CD4-positive, alpha-beta memory T cell (primary cell): ENCODE measurements at regions not wholly inside any gene's neighbourhood (a gene's known extent, or its start where the extent isn't known, plus 50 kb on each side); places are given as distances from the start of the nearest gene placed in this dataset.

Experiments
- CTCF ChIA-PET: fragments of 350-600 bp; sonication (Branson Sonifier 250); formaldehyde crosslinking; loops from one replicate; lab custom pipeline; 2021; ENCODE audit warnings: inconsistent platforms; ENCODE audit not compliant: partially characterized antibody; lab: Charles Lee
- POLR2A ChIA-PET: fragments of 350-600 bp; sonication (Branson Sonifier 250); formaldehyde crosslinking; loops from one replicate; lab custom pipeline; 2021; ENCODE audit not compliant: partially characterized antibody; lab: Charles Lee
- DNase-seq, 5 donors: peaks; one replicate each; pipeline versions ENCODE4 v3.0.0 to v3.0.0-alpha.2; 2020 to 2022; ENCODE audit warnings: mixed read lengths in 1 of 5
- H3K27ac ChIP-seq: one replicate; pipeline ENCODE4 v1.7.0; 2013; ENCODE audit warnings: low read depth, low read length
- H3K27me3 ChIP-seq: 2 replicates; pipeline ENCODE4 v1.7.0; 2013; ENCODE audit warnings: mild to moderate bottlenecking, low read length, moderate library complexity; ENCODE audit not compliant: insufficient read depth
- H3K36me3 ChIP-seq: 2 replicates; pipeline ENCODE4 v1.7.0; 2013; ENCODE audit warnings: mild to moderate bottlenecking, low read length, moderate library complexity; ENCODE audit not compliant: insufficient read depth
- H3K4me1 ChIP-seq: 2 replicates; pipeline ENCODE4 v1.7.0; 2013; ENCODE audit warnings: mild to moderate bottlenecking, low read length, moderate library complexity; ENCODE audit not compliant: insufficient read depth
- H3K4me3 ChIP-seq, 2 donors: one replicate each; pipeline ENCODE4 v1.7.0; 2013; ENCODE audit warnings: low read length in 2 of 2, mild to moderate bottlenecking in 1 of 2
- H3K9me3 ChIP-seq, 2 donors: one replicate each; pipeline ENCODE4 v1.7.0; 2013; ENCODE audit warnings: low read length in 2 of 2, control low read depth in 1 of 2; ENCODE audit not compliant: control insufficient read depth in 1 of 2
- H3K27ac Mint-ChIP-seq, 7 donors: one replicate each; pipeline ENCODE4 v1.8.0; 2020 to 2021; ENCODE audit warnings: mixed read lengths in 7 of 7, mild to moderate bottlenecking in 6 of 7, inconsistent platforms in 3 of 7, moderate library complexity in 3 of 7
- H3K27me3 Mint-ChIP-seq, 2 donors: one replicate each; pipeline ENCODE4 v1.8.0; 2020 to 2021; ENCODE audit warnings: mixed read lengths in 2 of 2
- H3K36me3 Mint-ChIP-seq, 2 donors: one replicate each; pipeline ENCODE4 v1.8.0; 2020 to 2021; ENCODE audit warnings: mixed read lengths in 2 of 2, inconsistent platforms in 1 of 2, mild to moderate bottlenecking in 1 of 2
- H3K4me1 Mint-ChIP-seq, 4 donors: one replicate each; pipeline ENCODE4 v1.8.0; 2020 to 2021; ENCODE audit warnings: mixed read lengths in 4 of 4, mild to moderate bottlenecking in 1 of 4
- H3K4me3 Mint-ChIP-seq, 8 donors: one replicate each; pipeline ENCODE4 v1.8.0; 2020 to 2021; ENCODE audit warnings: mixed read lengths in 8 of 8, mild to moderate bottlenecking in 7 of 8, moderate library complexity in 6 of 8, inconsistent platforms in 3 of 8
- H3K9me3 Mint-ChIP-seq, 8 donors: one replicate each; pipeline ENCODE4 v1.8.0; 2020 to 2021; ENCODE audit warnings: mixed read lengths in 8 of 8, mild to moderate bottlenecking in 5 of 8, inconsistent platforms in 3 of 8, moderate library complexity in 1 of 8
- intact Hi-C: fragments of 100-400 bp; cut with micrococcal nuclease; formaldehyde crosslinking; loops from one replicate; pipeline ENCODE4 v1.15.1; 2023

- no peaks in the 10 kb centered on the region for H3K4me1 ChIP-seq
- no peaks in the 10 kb centered on the region for H3K36me3 Mint-ChIP-seq
- no peaks in the 10 kb centered on the region for H3K9me3 ChIP-seq
- H3K27ac Mint-ChIP-seq: no peak overlapping the region
- ChIA-PET POLR2A (no interaction called here), CTCF (no interaction called here)
- no peak overlapping the region for H3K4me3 ChIP-seq
- no peaks in the 10 kb centered on the region for H3K4me1 Mint-ChIP-seq
- H3K9me3 Mint-ChIP-seq: peaks cover 0 to 3% (median 0%) of the 10 kb centered on the region in 8 donors
- H3K27me3 ChIP-seq: no peaks in the 10 kb centered on the region
- H3K27me3 Mint-ChIP-seq: peaks cover 9 to 32% of the 10 kb centered on the region in 2 donors
- no peak for DNase-seq
- H3K36me3 ChIP-seq: no peaks in the 10 kb centered on the region
- no peak overlapping the region for H3K4me3 Mint-ChIP-seq
- intact Hi-C loops: no loop called here
- H3K27ac ChIP-seq: no peak overlapping the region
Measured at GRCh38 chr4:141815646-141816045, 179.3 kb downstream of the IL15 start.

GRCh38 chr4:141826260-141826659 is 189.9 kb downstream of the IL15 start:
- ChIA-PET POLR2A (no interaction called here), CTCF (no interaction called here)

DNA sequence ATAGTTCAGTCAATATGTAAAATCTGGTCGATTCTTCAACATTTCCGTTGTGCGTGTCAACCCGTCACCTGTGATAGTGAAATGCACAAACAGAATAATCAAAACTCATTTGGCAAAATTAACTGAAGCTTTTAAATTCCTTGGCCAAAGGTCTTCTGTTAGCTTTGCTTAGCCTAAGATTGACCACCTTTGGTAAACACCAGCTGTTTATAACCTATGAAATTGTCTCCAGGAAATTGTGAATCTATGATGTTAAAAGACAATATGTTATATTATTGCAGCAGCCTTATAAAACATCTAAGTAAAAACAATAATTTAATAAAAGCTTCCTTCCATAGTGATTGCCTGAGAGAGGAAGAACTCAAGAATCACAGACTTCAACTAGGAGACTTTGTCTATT is 196.8 kb downstream of the IL15 start:
- Mint-ChIP-seq H3K9me3 (peaks cover 0 to 7% (median 2%) of the 10 kb centered on the region in 8 donors), H3K27ac (no peak overlapping the region), H3K36me3 (no peaks in the 10 kb centered on the region), H3K27me3 (peaks cover 0 to 2% of the 10 kb centered on the region in 2 donors), H3K4me1 (no peaks in the 10 kb centered on the region), H3K4me3 (no peak overlapping the region)
- Histone ChIP-seq H3K4me1 (no peaks in the 10 kb centered on the region), H3K9me3 (no peaks in the 10 kb centered on the region), H3K27ac (no peak overlapping the region), H3K4me3 (no peak overlapping the region), H3K36me3 (no peaks in the 10 kb centered on the region), H3K27me3 (no peaks in the 10 kb centered on the region)
- DNase-seq: no peak
- ChIA-PET CTCF (no interaction called here), POLR2A (no interaction called here)
- intact Hi-C loops: no loop called here

More at GRCh38 chr4:141826260-141826659, 189.9 kb downstream of the IL15 start:
- no peak for DNase-seq
- Mint-ChIP-seq H3K9me3 (no peaks in the 10 kb centered on the region), H3K4me3 (no peak overlapping the region), H3K27me3 (peaks cover 0 to 1% of the 10 kb centered on the region in 2 donors), H3K27ac (no peak overlapping the region), H3K36me3 (no peaks in the 10 kb centered on the region), H3K4me1 (no peaks in the 10 kb centered on the region)
- H3K9me3 ChIP-seq: no peaks in the 10 kb centered on the region
- H3K27ac ChIP-seq: no peak overlapping the region
- no peaks in the 10 kb centered on the region for H3K36me3 ChIP-seq
- intact Hi-C loops: no loop called here
- no peaks in the 10 kb centered on the region for H3K4me1 ChIP-seq
- H3K4me3 ChIP-seq: no peak overlapping the region
- no peaks in the 10 kb centered on the region for H3K27me3 ChIP-seq

DNA sequence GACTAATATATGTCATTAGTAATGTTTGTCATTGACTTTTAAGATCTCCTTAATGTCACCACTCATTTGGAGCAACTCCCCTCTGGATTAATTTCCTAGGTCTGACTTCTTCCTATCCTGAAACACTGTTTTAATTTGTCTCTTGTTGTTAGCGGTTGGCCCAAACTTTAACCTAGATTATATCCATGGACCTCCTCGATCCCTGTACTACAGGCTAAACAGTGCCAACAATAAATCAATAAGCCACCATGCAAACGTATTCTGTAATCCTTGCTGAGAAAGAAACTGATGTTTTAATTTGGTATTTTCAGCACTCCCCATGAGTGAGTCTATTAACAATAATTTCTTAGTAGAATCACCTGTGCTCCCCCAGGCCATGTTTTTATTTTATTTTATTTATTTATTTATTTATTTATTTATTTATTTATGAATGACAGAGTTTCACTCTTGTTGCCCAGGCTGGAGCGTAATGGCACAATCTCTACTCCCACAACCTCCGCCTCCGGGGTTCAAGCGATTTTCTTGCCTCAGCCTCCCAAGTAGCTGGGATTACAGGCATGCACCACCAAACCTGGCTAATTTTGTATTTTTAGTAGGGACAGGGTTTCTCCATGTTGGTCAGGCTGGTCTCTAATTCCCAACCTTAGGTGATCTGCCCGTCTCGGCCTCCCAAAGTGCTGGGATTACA is 204.1 kb downstream of the IL15 start:
- H3K4me1 ChIP-seq: no peaks in the 10 kb centered on the region
- Mint-ChIP-seq H3K4me1 (no peaks in the 10 kb centered on the region), H3K36me3 (no peaks in the 10 kb centered on the region), H3K9me3 (peaks cover 0 to 5% (median under 1%) of the 10 kb centered on the region in 8 donors), H3K27me3 (peaks cover 0 to 4% of the 10 kb centered on the region in 2 donors), H3K27ac (no peak overlapping the region), H3K4me3 (no peak overlapping the region)
- no peaks in the 10 kb centered on the region for H3K36me3 ChIP-seq
- POLR2A ChIA-PET: no interaction called here
- intact Hi-C loops: no loop called here
- no peak overlapping the region for H3K4me3 ChIP-seq
- no peak for DNase-seq
- CTCF ChIA-PET: no interaction called here
- no peaks in the 10 kb centered on the region for H3K9me3 ChIP-seq
- H3K27me3 ChIP-seq: no peaks in the 10 kb centered on the region
- H3K27ac ChIP-seq: no peak overlapping the region

DNA sequence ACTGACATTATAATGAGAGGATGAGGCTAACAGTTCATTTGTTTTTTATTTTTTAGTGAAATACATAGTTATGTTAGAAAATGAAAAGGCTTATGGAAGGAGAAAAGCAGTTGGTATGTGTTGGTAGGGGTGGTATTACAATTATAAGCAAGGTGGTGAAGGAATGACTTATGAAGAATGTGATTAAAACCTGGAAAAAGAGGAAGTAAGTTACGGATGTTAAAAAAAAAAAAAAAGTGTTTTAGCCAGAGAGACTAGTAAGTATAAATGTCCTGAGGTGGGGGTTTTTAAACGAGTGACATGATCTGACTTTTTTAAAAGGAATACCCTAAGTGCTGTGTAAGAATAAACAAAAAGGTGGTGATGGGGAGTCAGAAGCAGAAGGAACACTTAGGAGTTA is 206.8 kb downstream of the IL15 start:
- no peaks in the 10 kb centered on the region for H3K36me3 Mint-ChIP-seq
- intact Hi-C loops: no loop called here
- Histone ChIP-seq H3K4me3 (no peak overlapping the region), H3K27me3 (no peaks in the 10 kb centered on the region), H3K9me3 (no peaks in the 10 kb centered on the region), H3K36me3 (no peaks in the 10 kb centered on the region), H3K4me1 (no peaks in the 10 kb centered on the region), H3K27ac (no peak overlapping the region)
- no peak for DNase-seq
- ChIA-PET CTCF (no interaction called here), POLR2A (no interaction called here)
- H3K4me3 Mint-ChIP-seq: no peak overlapping the region
- no peaks in the 10 kb centered on the region for H3K4me1 Mint-ChIP-seq
- H3K27ac Mint-ChIP-seq: no peak overlapping the region
- H3K9me3 Mint-ChIP-seq: peaks cover 0 to 1% (median 0%) of the 10 kb centered on the region in 8 donors
- peaks cover 0 to 4% of the 10 kb centered on the region in 2 donors for H3K27me3 Mint-ChIP-seq

DNA sequence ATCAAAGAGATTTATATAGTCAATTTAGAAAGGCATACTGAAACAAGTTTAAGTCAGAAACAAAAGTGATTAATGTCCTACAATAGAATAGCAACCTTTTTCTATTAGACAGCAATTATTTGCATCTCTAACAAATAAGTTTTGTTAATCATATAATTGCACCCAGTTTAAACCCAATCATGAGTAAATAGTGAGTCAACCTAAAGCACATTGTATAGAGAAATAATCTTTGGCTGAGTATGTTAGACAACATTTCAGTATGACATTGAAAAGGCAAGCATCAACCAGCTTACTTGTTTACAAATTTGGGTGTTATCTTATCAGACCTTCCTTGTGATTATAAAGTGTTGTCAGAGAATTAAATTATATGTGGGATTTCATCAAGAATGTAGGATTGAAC is 209.5 kb downstream of the IL15 start:
- DNase-seq: no peak
- Histone ChIP-seq H3K9me3 (no peaks in the 10 kb centered on the region), H3K36me3 (no peaks in the 10 kb centered on the region), H3K4me1 (no peaks in the 10 kb centered on the region), H3K27ac (no peak overlapping the region), H3K27me3 (no peaks in the 10 kb centered on the region), H3K4me3 (no peak overlapping the region)
- POLR2A ChIA-PET: no interaction called here
- CTCF ChIA-PET: no interaction called here
- H3K4me3 Mint-ChIP-seq: no peak overlapping the region
- H3K36me3 Mint-ChIP-seq: no peaks in the 10 kb centered on the region
- intact Hi-C loops: no loop called here
- peaks cover 2 to 4% of the 10 kb centered on the region in 2 donors for H3K27me3 Mint-ChIP-seq
- H3K9me3 Mint-ChIP-seq: no peaks in the 10 kb centered on the region
- no peaks in the 10 kb centered on the region for H3K4me1 Mint-ChIP-seq
- H3K27ac Mint-ChIP-seq: no peak overlapping the region

DNA sequence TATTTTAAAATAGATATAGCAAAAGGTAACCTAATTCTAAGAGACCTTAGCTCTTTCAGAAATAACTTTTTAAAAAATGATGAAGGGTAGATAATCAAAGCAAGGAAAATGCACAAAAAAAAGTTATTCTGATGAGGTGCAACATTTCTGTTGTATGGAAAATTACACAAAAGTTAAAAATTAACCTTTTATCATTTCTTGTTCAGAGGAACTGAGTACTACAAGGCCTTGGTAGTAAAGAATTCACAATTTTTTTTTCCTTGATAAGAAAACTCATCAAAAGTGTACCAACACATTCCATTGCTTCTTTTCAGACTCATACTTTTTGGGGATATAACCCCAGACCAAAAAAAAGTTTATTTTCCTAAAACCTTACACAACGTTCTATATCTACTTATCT is 213.0 kb downstream of the IL15 start:
- no peak for DNase-seq
- no peak overlapping the region for H3K27ac Mint-ChIP-seq
- H3K4me1 Mint-ChIP-seq: no peaks in the 10 kb centered on the region
- Histone ChIP-seq H3K9me3 (no peaks in the 10 kb centered on the region), H3K4me3 (no peak overlapping the region), H3K27me3 (no peaks in the 10 kb centered on the region), H3K36me3 (no peaks in the 10 kb centered on the region), H3K4me1 (no peaks in the 10 kb centered on the region), H3K27ac (no peak overlapping the region)
- H3K36me3 Mint-ChIP-seq: no peaks in the 10 kb centered on the region
- CTCF ChIA-PET: no interaction called here
- POLR2A ChIA-PET: no interaction called here
- H3K4me3 Mint-ChIP-seq: no peak overlapping the region
- H3K9me3 Mint-ChIP-seq: peaks cover 0 to 6% (median 4%) of the 10 kb centered on the region in 8 donors
- peaks cover 3 to 6% of the 10 kb centered on the region in 2 donors for H3K27me3 Mint-ChIP-seq
- intact Hi-C loops: no loop called here
